Fibroblast of lung (primary cell): ENCODE measurements at regions not wholly inside any gene's neighbourhood (a gene's known extent, or its start where the extent isn't known, plus 50 kb on each side); places are given as distances from the start of the nearest gene placed in this dataset.
A peak's percentile ranks its signal among the peaks of the same experiment; 100 is the strongest.

ENCODE experiments used
- DNase-seq, 2 donors: peaks; one replicate each; pipeline versions ENCODE4 v3.0.0 to v3.0.0-alpha.2; 2010; ENCODE audit warnings: low read depth in 2 of 2
- H2AFZ ChIP-seq: 2 replicates; pipeline ENCODE4 v1.5.1; 2012; ENCODE audit warnings: low read length, control low read depth, inconsistent platforms
- H3K27ac ChIP-seq: 2 replicates; pipeline ENCODE4 v1.5.1; 2011; ENCODE audit warnings: low read length, control low read depth; ENCODE audit not compliant: insufficient read depth
- H3K27me3 ChIP-seq: 2 replicates; pipeline ENCODE4 v1.5.1; 2011; ENCODE audit warnings: mild to moderate bottlenecking, low read length; ENCODE audit not compliant: control insufficient read depth, insufficient read depth
- H3K36me3 ChIP-seq: 2 replicates; pipeline ENCODE4 v1.5.1; 2011; ENCODE audit warnings: low read length; ENCODE audit not compliant: control insufficient read depth, insufficient read depth
- H3K4me1 ChIP-seq: 2 replicates; pipeline ENCODE4 v1.5.1; 2011; ENCODE audit warnings: low read length; ENCODE audit not compliant: control insufficient read depth, insufficient read depth; ENCODE audit errors: extremely low read depth
- H3K4me2 ChIP-seq: 2 replicates; pipeline ENCODE4 v1.5.1; 2011; ENCODE audit warnings: low read length, control low read depth; ENCODE audit not compliant: insufficient read depth; ENCODE audit errors: extremely low read depth
- H3K4me3 ChIP-seq, 4 experiments: fragments of 200-600 bp in 1 of 4; sonication (generic) in 1 of 4; replicated peaks in 1 of 4; 2 replicates each; pipeline ENCODE4 v1.5.1; 2011 to 2016; ENCODE audit warnings: low read length in 4 of 4, low read depth in 3 of 4, mild to moderate bottlenecking in 3 of 4, control low read depth in 2 of 4, inconsistent platforms in 1 of 4, mixed read lengths in 1 of 4; ENCODE audit not compliant: insufficient read depth in 1 of 4; ENCODE audit errors: control extremely low read depth in 1 of 4
- H3K79me2 ChIP-seq: 2 replicates; pipeline ENCODE4 v1.5.1; 2012; ENCODE audit warnings: mild to moderate bottlenecking, low read length, inconsistent platforms; ENCODE audit not compliant: control insufficient read depth, insufficient read depth
- H3K9ac ChIP-seq: 2 replicates; pipeline ENCODE4 v1.5.1; 2011; ENCODE audit warnings: mild to moderate bottlenecking, low read length, control low read depth; ENCODE audit not compliant: insufficient read depth
- H3K9me3 ChIP-seq: 2 replicates; pipeline ENCODE4 v1.5.1; 2012; ENCODE audit warnings: low read depth, low read length; ENCODE audit not compliant: control insufficient read depth, insufficient read depth
- H4K20me1 ChIP-seq: 2 replicates; pipeline ENCODE4 v1.5.1; 2011; ENCODE audit warnings: low read length; ENCODE audit not compliant: control insufficient read depth, insufficient read depth; ENCODE audit errors: extremely low read depth
- CTCF ChIP-seq, 2 donors: IDR thresholded peaks in 1 of 2; conservative IDR thresholded peaks in 1 of 2; 1 replicate in 1 of 2; 2 replicates in 1 of 2; pipeline ENCODE4 v1.5.1; 2011 to 2012; ENCODE audit warnings: low read length in 2 of 2, control low read depth in 1 of 2, inconsistent platforms in 1 of 2, low read depth in 1 of 2, mild to moderate bottlenecking in 1 of 2
- EZH2 ChIP-seq: IDR thresholded peaks from 2 replicates; pipeline ENCODE4 v1.5.1; 2012; ENCODE audit warnings: low read length, control low read depth, mild to moderate bottlenecking; ENCODE audit errors: missing control alignments

GRCh38 chr17:69874175-69874670, 200.8 kb upstream of the KCNJ16 start:
- TF ChIP-seq CTCF (conservative IDR thresholded peaks at IDR 0.05 in 1 of 2, IDR thresholded peaks at IDR 0.05 in 1 of 2; ENCODE audit: low read depth in 1 of 2, low read length in 2 of 2) (no peak), EZH2 (no peak)
- H3K4me3 ChIP-seq, result no peak overlapping the region
- no peaks in the 10 kb centered on the region for H4K20me1 ChIP-seq
- H3K27ac ChIP-seq, result no peak overlapping the region
- no peak overlapping the region for H3K9ac ChIP-seq
- H3K79me2 ChIP-seq, result no peaks in the 10 kb centered on the region
- H2AFZ ChIP-seq, result no peak overlapping the region
- no peak overlapping the region for H3K4me2 ChIP-seq
- H3K27me3 ChIP-seq, result no peaks in the 10 kb centered on the region
- H3K4me1 ChIP-seq, result peaks cover 15% of the 10 kb centered on the region
- H3K9me3 ChIP-seq, result no peaks in the 10 kb centered on the region
- DNase-seq, result peak; percentile 74 to 90
- no peaks in the 10 kb centered on the region for H3K36me3 ChIP-seq

- Histone ChIP-seq H3K9me3 (no peaks in the 10 kb centered on the region), H3K27me3 (no peaks in the 10 kb centered on the region), H3K27ac (no peak overlapping the region), H2AFZ (no peak overlapping the region), H3K4me2 (no peak overlapping the region), H3K4me1 (peaks cover 6% of the 10 kb centered on the region), H3K9ac (no peak overlapping the region), H4K20me1 (no peaks in the 10 kb centered on the region), H3K4me3 (no peak overlapping the region), H3K79me2 (no peaks in the 10 kb centered on the region), H3K36me3 (no peaks in the 10 kb centered on the region)
- TF ChIP-seq EZH2, result no peak
- no peak for TF ChIP-seq CTCF (conservative IDR thresholded peaks at IDR 0.05 in 1 of 2, IDR thresholded peaks at IDR 0.05 in 1 of 2; ENCODE audit: low read depth in 1 of 2, low read length in 2 of 2)
- no peak for DNase-seq
Observed at GRCh38 chr17:69876757-69877156, 198.3 kb upstream of the KCNJ16 start.

- H3K4me2 ChIP-seq, result no peak overlapping the region
- H3K27me3 ChIP-seq, result no peaks in the 10 kb centered on the region
- no peaks in the 10 kb centered on the region for H3K36me3 ChIP-seq
- peak in 1 of 2 donors; percentile 46 for DNase-seq
- no peak overlapping the region for H3K9ac ChIP-seq
- H2AFZ ChIP-seq, result no peak overlapping the region
- H3K79me2 ChIP-seq, result no peaks in the 10 kb centered on the region
- H3K4me3 ChIP-seq, result no peak overlapping the region
- H4K20me1 ChIP-seq, result no peaks in the 10 kb centered on the region
- H3K4me1 ChIP-seq, result peaks cover 6% of the 10 kb centered on the region
- H3K27ac ChIP-seq, result no peak overlapping the region
- no peak for TF ChIP-seq CTCF (conservative IDR thresholded peaks at IDR 0.05 in 1 of 2, IDR thresholded peaks at IDR 0.05 in 1 of 2; ENCODE audit: low read depth in 1 of 2, low read length in 2 of 2)
- TF ChIP-seq EZH2, result no peak
- H3K9me3 ChIP-seq, result no peaks in the 10 kb centered on the region
Observed at GRCh38 chr17:69878661-69879060, 196.4 kb upstream of the KCNJ16 start.
